ENCODE measurements at regions not wholly inside any gene's neighbourhood (a gene's known extent, or its start where the extent isn't known, plus 50 kb on each side); places are given as distances from the start of the nearest gene placed in this dataset.

GRCh38 chr7:25774675-25775074 lies 377.3 kb upstream of the NFE2L3 start:
- Histone ChIP-seq H3K4me3 (ENCODE audit: low read length) (no peak overlapping the region), H3K36me3 (ENCODE audit: control insufficient read depth, low read depth, low read length) (no peaks in the 10 kb centered on the region), H3K27me3 (ENCODE audit: control insufficient read depth, insufficient read depth, low read length) (no peaks in the 10 kb centered on the region), H3K9me3 (ENCODE audit: control insufficient read depth, low read depth, low read length) (no peaks in the 10 kb centered on the region), H3K27ac (ENCODE audit: low read length) (no peak overlapping the region), H3K9ac (ENCODE audit: low read length) (no peak overlapping the region), H3K4me1 (ENCODE audit: control insufficient read depth, low read depth, low read length) (no peaks in the 10 kb centered on the region)

DNA sequence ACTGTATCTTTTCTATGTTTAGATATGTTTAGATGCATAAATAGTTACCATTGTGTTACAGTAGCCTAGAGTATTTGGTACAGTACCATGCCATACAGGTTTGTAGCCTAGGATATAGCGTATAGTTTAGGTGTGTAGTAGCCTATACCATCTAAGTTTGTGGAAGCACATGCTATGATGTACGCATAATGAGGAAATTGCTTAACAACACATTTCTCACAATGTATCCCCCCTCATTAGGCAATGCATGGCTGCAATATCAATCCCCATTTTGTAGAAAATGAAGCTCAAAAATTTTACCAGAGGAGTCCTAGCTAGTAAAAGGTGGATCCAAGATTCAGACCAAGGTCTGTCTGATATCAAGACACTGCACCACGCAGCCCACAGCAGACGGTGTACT lies 376.4 kb upstream of the NFE2L3 start:
- no peaks in the 10 kb centered on the region for H3K4me1 ChIP-seq (ENCODE audit: control insufficient read depth, low read depth, low read length)
- no peaks in the 10 kb centered on the region for H3K9me3 ChIP-seq (ENCODE audit: control insufficient read depth, low read depth, low read length)
- H3K27me3 ChIP-seq (ENCODE audit: control insufficient read depth, insufficient read depth, low read length): no peaks in the 10 kb centered on the region
- H3K4me3 ChIP-seq (ENCODE audit: low read length): no peak overlapping the region
- H3K27ac ChIP-seq (ENCODE audit: low read length): no peak overlapping the region
- no peak overlapping the region for H3K9ac ChIP-seq (ENCODE audit: low read length)
- H3K36me3 ChIP-seq (ENCODE audit: control insufficient read depth, low read depth, low read length): no peaks in the 10 kb centered on the region

GRCh38 chr7:25775999-25776743 lies 375.8 kb upstream of the NFE2L3 start:
- Histone ChIP-seq H3K9ac (ENCODE audit: low read length) (no peak overlapping the region), H3K36me3 (ENCODE audit: control insufficient read depth, low read depth, low read length) (no peaks in the 10 kb centered on the region), H3K27ac (ENCODE audit: low read length) (no peak overlapping the region), H3K27me3 (ENCODE audit: control insufficient read depth, insufficient read depth, low read length) (no peaks in the 10 kb centered on the region), H3K9me3 (ENCODE audit: control insufficient read depth, low read depth, low read length) (no peaks in the 10 kb centered on the region), H3K4me3 (ENCODE audit: low read length) (no peak overlapping the region), H3K4me1 (ENCODE audit: control insufficient read depth, low read depth, low read length) (no peaks in the 10 kb centered on the region)

DNA sequence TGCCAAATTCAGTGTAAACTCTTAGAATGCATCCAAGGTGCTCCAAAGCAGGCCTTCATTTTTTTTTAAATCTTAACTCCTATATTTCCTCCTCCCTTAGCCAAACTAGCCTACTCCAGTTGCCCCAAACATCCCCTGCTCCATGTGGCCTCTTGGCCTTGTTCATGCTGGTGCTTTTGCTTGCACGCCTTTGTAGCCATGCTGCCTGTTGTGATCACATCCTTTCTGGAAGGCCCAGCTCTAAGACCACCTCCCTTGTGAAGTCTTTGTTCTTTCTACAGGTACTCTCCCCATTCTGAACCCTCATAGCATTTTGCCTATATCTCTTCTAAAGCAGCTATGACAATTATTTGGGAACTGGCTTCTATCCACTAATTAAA lies 375.3 kb upstream of the NFE2L3 start:
- H3K27ac ChIP-seq (ENCODE audit: low read length): no peak overlapping the region
- no peaks in the 10 kb centered on the region for H3K27me3 ChIP-seq (ENCODE audit: control insufficient read depth, insufficient read depth, low read length)
- no peaks in the 10 kb centered on the region for H3K9me3 ChIP-seq (ENCODE audit: control insufficient read depth, low read depth, low read length)

GRCh38 chr7:25777969-25778708 lies 373.9 kb upstream of the NFE2L3 start:
- H3K9me3 ChIP-seq (ENCODE audit: control insufficient read depth, low read depth, low read length): no peaks in the 10 kb centered on the region
- no peak overlapping the region for H3K27ac ChIP-seq (ENCODE audit: low read length)
- H3K4me3 ChIP-seq (ENCODE audit: low read length): no peak overlapping the region
- H3K4me1 ChIP-seq (ENCODE audit: control insufficient read depth, low read depth, low read length): no peaks in the 10 kb centered on the region
- H3K36me3 ChIP-seq (ENCODE audit: control insufficient read depth, low read depth, low read length): no peaks in the 10 kb centered on the region
- no peaks in the 10 kb centered on the region for H3K27me3 ChIP-seq (ENCODE audit: control insufficient read depth, insufficient read depth, low read length)
- no peak overlapping the region for H3K9ac ChIP-seq (ENCODE audit: low read length)

More for the DNA sequence above, 375.3 kb upstream of the NFE2L3 start:
- Histone ChIP-seq H3K36me3 (ENCODE audit: control insufficient read depth, low read depth, low read length) (no peaks in the 10 kb centered on the region), H3K9ac (ENCODE audit: low read length) (no peak overlapping the region), H3K4me1 (ENCODE audit: control insufficient read depth, low read depth, low read length) (no peaks in the 10 kb centered on the region), H3K4me3 (ENCODE audit: low read length) (no peak overlapping the region)

- Histone ChIP-seq H3K9ac (ENCODE audit: low read length) (no peak overlapping the region), H3K27me3 (ENCODE audit: control insufficient read depth, insufficient read depth, low read length) (no peaks in the 10 kb centered on the region), H3K4me1 (ENCODE audit: control insufficient read depth, low read depth, low read length) (no peaks in the 10 kb centered on the region), H3K4me3 (ENCODE audit: low read length) (no peak overlapping the region), H3K27ac (ENCODE audit: low read length) (no peak overlapping the region), H3K36me3 (ENCODE audit: control insufficient read depth, low read depth, low read length) (no peaks in the 10 kb centered on the region), H3K9me3 (ENCODE audit: control insufficient read depth, low read depth, low read length) (no peaks in the 10 kb centered on the region)
Observed at GRCh38 chr7:25779002-25779546, 372.9 kb upstream of the NFE2L3 start.

- Histone ChIP-seq H3K9me3 (ENCODE audit: control insufficient read depth, low read depth, low read length) (no peaks in the 10 kb centered on the region), H3K27ac (ENCODE audit: low read length) (no peak overlapping the region), H3K27me3 (ENCODE audit: control insufficient read depth, insufficient read depth, low read length) (no peaks in the 10 kb centered on the region), H3K4me1 (ENCODE audit: control insufficient read depth, low read depth, low read length) (no peaks in the 10 kb centered on the region), H3K9ac (ENCODE audit: low read length) (no peak overlapping the region), H3K36me3 (ENCODE audit: control insufficient read depth, low read depth, low read length) (no peaks in the 10 kb centered on the region), H3K4me3 (ENCODE audit: low read length) (no peak overlapping the region)
Observed at GRCh38 chr7:25780904-25781303, 371.1 kb upstream of the NFE2L3 start.

DNA sequence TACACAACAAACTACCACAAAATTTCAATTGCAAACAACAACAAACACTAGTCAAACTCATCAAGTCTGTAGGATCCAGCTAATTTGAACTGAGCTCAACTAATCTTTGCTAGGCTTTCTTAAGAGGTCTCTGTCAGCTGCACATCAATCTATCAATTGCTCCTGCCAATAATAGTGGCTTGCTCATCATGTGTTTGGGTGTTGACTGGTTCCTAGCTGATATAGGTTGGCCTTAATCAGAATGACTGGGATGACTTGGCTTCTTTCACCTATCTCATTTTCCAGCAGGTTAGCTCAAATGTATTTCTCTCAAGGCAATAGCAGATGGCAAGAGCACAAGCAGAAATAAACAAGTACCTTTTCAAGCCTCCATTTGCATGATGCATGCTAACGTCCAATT lies 370.3 kb upstream of the NFE2L3 start:
- H3K36me3 ChIP-seq (ENCODE audit: control insufficient read depth, low read depth, low read length): no peaks in the 10 kb centered on the region
- no peak overlapping the region for H3K4me3 ChIP-seq (ENCODE audit: low read length)
- H3K4me1 ChIP-seq (ENCODE audit: control insufficient read depth, low read depth, low read length): no peaks in the 10 kb centered on the region
- no peak overlapping the region for H3K9ac ChIP-seq (ENCODE audit: low read length)
- H3K9me3 ChIP-seq (ENCODE audit: control insufficient read depth, low read depth, low read length): no peaks in the 10 kb centered on the region
- no peak overlapping the region for H3K27ac ChIP-seq (ENCODE audit: low read length)
- H3K27me3 ChIP-seq (ENCODE audit: control insufficient read depth, insufficient read depth, low read length): no peaks in the 10 kb centered on the region

DNA sequence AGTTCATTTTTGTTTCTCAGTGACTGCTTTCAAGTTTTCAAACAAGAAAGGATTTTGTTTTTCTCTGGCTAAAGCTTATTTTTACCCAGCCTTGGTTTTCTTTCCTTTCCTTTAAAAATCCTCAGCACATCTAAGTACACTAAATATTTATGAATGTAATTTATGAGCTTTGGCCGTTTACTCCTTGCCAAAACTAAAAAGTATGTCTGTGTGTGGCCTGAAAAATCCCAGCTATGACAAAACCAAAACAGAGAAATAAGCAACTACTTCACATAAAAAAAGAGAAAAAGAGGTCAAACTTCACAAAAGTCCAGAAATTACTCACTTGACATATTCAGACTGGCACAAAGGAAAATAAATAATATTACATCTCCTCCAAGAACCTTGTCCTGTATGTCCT lies 365.1 kb upstream of the NFE2L3 start:
- no peak overlapping the region for H3K9ac ChIP-seq (ENCODE audit: low read length)

DNA sequence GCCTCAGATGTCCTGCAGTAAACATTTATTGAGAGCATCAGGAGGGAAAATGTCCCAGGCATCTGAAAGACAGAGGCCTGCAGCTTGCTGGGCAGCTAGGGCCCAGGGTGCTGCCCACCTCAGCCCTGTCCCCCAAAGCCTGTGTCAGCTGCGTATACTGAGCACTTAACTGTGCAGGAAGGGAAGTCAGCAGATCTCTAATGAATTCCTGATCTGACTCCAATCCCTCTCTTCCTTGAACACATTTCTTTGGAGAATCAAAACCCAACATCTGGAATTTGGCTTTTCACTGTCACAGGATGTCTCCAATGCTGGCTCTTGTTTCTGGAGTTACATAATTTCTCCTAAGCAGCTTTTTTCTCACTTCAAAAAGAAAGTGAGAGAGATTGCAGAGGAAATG lies 364.7 kb upstream of the NFE2L3 start:
- no peaks in the 10 kb centered on the region for H3K4me1 ChIP-seq (ENCODE audit: control insufficient read depth, low read depth, low read length)
- no peaks in the 10 kb centered on the region for H3K36me3 ChIP-seq (ENCODE audit: control insufficient read depth, low read depth, low read length)
- H3K9ac ChIP-seq (ENCODE audit: low read length): no peak overlapping the region
- no peak overlapping the region for H3K4me3 ChIP-seq (ENCODE audit: low read length)
- H3K27me3 ChIP-seq (ENCODE audit: control insufficient read depth, insufficient read depth, low read length): no peaks in the 10 kb centered on the region
- no peak overlapping the region for H3K27ac ChIP-seq (ENCODE audit: low read length)
- no peaks in the 10 kb centered on the region for H3K9me3 ChIP-seq (ENCODE audit: control insufficient read depth, low read depth, low read length)

More for the DNA sequence above, 365.1 kb upstream of the NFE2L3 start:
- Histone ChIP-seq H3K36me3 (ENCODE audit: control insufficient read depth, low read depth, low read length) (no peaks in the 10 kb centered on the region), H3K4me3 (ENCODE audit: low read length) (no peak overlapping the region), H3K4me1 (ENCODE audit: control insufficient read depth, low read depth, low read length) (no peaks in the 10 kb centered on the region), H3K9me3 (ENCODE audit: control insufficient read depth, low read depth, low read length) (no peaks in the 10 kb centered on the region), H3K27me3 (ENCODE audit: control insufficient read depth, insufficient read depth, low read length) (no peaks in the 10 kb centered on the region), H3K27ac (ENCODE audit: low read length) (no peak overlapping the region)

DNA sequence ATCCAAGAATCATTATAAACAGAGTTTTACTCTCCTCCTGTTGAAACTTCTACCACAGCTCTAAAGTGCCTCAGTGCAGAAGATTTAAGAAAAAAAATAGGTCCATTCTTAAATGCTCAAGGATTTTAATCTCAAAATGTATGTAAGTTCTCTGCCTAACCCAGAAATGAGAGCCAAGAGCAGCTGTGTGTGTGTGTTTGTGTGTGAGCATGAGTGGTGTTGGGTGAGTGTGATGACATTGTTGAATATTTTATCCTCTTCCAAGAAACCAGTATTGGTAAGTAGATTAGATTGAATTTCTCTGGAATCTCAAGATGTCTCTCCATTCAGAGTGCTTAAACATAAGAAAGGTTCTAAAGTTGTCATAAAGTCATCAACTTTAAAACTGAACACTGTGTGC lies 363.6 kb upstream of the NFE2L3 start:
- no peaks in the 10 kb centered on the region for H3K9me3 ChIP-seq (ENCODE audit: control insufficient read depth, low read depth, low read length)
- H3K4me1 ChIP-seq (ENCODE audit: control insufficient read depth, low read depth, low read length): no peaks in the 10 kb centered on the region
- no peaks in the 10 kb centered on the region for H3K27me3 ChIP-seq (ENCODE audit: control insufficient read depth, insufficient read depth, low read length)
- H3K9ac ChIP-seq (ENCODE audit: low read length): no peak overlapping the region
- no peak overlapping the region for H3K4me3 ChIP-seq (ENCODE audit: low read length)
- H3K27ac ChIP-seq (ENCODE audit: low read length): no peak overlapping the region
- H3K36me3 ChIP-seq (ENCODE audit: control insufficient read depth, low read depth, low read length): no peaks in the 10 kb centered on the region
